NCI-H748 (cell line): ENCODE measurements at regions not wholly inside any gene's neighbourhood (a gene's known extent, or its start where the extent isn't known, plus 50 kb on each side); places are given as distances from the start of the nearest gene placed in this dataset.

ENCODE experiments used
- DNase-seq: peaks from one replicate; lab custom pipeline; 2025; ENCODE audit not compliant: unreplicated experiment; lab: John Stamatoyannopoulos, UW

DNA sequence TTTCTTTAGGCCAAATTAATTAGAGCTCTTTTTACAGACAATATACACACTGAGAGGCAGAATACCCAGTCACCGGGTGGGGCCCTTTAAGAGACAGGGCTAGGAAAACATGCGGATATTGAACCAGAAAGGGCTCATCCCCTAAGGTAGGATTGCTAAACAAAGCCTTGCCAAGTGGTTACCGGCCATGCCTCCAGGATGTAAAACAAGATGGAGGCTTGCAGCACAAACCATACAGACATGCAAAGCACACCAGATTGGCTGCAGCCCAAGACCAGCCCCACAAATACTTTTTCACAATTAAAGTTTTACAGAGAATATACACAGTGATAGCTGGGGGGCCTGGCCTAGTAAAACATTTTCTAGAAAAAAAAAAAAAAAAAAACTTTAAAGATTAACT is 210.0 kb downstream of the KLHL4 start:
- DNase-seq, result peak; percentile 88

GRCh38 chrX:87728024-87728423 is 210.4 kb downstream of the KLHL4 start:
- DNase-seq, result peak; percentile 79

DNA sequence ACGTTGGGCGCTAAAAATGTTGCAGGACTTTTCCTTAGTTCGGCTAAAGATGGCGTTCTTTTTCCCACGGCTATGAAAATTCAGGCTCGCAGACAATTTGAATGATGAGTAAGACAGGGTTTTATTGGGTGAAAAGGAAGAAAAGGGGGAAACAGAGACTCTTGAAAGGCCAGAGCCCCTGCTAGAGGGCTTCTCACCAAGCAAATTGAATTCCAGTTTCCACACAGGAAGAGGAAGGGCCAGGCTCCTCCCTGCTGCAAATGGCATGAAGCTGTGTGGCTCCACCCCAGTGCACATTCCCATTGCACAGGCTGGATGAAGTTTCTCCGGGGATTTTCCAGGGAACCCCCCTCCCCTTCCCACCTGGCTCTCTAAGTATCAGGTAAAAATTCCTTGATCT is 210.9 kb downstream of the KLHL4 start:
- DNase-seq, result peak; percentile 86

GRCh38 chrX:87732133-87732532 is 214.5 kb downstream of the KLHL4 start:
- no peak for DNase-seq

DNA sequence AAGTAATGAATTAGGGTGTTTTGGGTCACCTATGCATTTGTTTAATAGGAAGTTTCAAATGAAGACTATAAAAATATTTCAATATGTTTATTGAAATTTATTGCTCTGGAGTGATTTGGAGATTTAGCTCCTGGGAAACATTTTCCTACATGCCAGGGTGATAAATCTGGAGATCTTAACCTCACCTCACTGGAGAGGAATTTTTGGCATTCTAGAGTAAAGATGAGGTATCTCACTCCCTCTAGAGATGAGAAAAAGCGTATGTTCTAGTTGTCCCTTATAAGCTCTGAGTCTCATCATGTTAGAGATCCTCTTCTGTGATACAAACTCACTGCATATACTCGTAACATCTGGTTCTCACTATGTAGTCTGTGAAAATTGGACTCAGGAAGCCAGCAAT is 219.0 kb downstream of the KLHL4 start:
- DNase-seq, result no peak

- DNase-seq, result no peak
These were observed 226.8 kb downstream of the KLHL4 start for GRCh38 chrX:87744391-87744790.

DNA sequence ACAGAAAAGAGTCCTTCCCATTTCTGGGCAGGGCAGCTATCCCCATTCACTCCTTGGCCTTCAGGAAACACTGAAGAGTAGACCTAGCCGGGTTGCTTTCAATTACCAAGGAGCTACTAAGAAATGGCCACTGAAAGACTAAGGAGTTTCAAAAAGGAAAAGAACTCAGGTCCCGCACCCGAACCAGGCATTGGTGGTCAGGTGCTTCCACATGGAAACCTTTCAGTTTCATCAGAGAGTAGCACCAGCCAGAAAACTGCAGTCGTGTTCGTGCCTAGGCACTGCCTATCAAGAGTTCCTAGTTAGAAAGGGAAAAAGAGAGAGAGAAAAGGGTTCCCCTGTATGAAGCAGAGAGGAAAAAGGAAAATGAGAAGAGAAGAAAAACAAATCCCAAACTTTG is 237.9 kb downstream of the KLHL4 start:
- no peak for DNase-seq

DNA sequence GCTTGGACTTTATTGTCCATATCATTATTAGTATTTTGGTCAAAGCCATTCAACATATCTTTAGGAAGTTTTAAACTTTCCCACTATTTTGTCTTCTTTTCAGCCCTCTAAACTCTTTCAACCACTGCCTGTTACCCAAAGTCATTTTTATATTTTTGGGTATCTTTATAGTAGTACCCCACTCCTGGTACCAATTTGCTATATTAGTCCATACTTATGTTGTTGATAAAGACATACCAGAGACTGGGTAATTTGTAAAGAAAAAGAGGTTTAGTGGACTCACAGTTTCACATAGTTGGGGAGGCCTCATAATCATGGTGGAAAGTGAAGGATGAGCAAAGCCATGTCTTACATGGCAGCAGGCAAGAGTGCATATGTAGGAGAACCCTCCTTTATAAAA is 271.4 kb downstream of the KLHL4 start:
- DNase-seq, result no peak

- no peak for DNase-seq
These were observed 280.4 kb downstream of the KLHL4 start for GRCh38 chrX:87798039-87798438.

DNA sequence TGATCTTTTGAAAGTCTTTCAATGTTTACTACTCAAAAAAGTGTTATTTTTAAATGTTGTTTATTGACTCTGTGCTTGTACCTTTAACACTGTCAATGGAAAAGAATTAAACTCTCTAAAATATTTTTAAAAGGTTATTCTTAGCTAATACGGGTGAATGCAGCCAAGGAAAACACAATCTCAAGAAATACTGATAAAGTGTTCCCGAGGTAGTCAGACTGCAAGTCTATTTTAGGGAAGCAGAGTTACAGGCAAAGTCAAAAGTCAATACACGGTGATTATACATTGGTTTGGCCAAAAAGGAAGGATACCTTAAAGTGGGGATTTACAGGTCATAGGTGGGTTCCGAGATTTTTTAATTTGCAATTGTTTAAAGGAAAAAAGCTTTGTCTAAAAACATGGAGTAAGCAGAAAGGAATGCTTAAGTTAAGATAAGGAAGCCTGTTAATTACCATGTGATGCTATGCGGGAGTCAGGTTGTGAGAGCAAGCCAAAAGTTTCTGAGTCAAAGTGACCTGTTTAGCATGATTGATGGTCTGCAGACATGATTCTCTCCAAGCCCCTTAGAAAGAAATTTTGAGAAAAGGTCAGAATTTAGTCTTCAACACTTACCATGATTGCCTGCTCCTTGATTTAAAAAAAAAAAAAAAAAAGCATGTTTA is 288.4 kb downstream of the KLHL4 start:
- no peak for DNase-seq

DNA sequence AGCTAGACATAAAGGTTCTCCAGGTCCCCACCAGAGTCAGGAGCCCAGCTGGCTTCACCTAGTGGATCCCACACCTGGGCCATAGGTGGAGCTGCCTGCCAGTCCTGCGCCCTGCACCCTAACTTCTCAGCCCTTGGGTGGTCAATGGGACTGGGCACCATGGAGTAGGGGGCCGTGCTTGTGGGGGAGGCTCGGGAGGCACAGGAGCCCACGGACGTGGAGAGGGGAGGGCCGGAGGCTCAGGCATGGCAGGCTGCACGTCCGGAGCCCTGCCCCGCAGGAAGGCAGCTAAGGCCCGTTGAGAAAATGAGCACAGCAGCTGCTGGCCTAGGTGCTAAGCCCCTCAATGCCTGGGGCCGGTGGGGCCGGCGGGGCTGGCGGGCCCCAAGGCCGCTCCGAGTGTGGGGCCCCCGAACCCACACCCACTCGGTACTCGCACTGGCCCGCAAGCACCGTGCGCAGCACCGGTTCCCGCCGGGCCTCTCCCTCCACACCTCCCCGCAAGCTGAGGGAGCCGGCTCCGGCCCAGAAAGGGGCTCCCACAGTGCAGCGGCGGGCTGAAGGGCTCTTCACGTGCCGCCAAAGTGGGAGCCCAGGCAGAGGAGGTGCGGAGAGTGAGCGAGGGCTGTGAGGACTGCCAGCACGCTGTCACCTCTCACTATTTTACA is 291.1 kb downstream of the KLHL4 start:
- DNase-seq, result no peak

GRCh38 chrX:87813566-87813965 is 296.0 kb downstream of the KLHL4 start:
- no peak for DNase-seq

DNA sequence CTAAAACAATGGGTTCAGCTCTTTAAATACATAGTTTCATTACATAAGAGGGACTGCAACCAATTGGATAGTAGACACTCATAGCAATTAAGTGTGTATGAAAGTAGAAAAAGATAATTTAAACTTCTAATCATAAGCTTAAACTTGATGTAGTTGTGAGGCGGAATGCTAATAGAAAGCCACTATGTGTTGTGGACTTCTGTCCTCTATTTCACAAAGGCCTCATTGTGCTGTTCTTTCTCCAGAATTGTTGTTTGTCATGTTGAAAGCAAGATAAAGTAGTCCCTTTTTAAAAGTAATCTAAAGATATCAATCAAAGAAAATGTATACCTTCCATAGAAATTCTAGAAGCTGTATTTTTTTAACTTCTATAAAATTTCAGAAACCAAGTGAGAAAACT is 329.4 kb downstream of the KLHL4 start:
- DNase-seq, result no peak

GRCh38 chrX:87873347-87873941 is 355.8 kb downstream of the KLHL4 start:
- peak; percentile 6 for DNase-seq

GRCh38 chrX:87874043-87874442 is 356.4 kb downstream of the KLHL4 start:
- no peak for DNase-seq

GRCh38 chrX:87878926-87879325 is 361.3 kb downstream of the KLHL4 start:
- DNase-seq, result no peak

GRCh38 chrX:87890437-87890836 is 372.8 kb downstream of the KLHL4 start:
- no peak for DNase-seq

DNA sequence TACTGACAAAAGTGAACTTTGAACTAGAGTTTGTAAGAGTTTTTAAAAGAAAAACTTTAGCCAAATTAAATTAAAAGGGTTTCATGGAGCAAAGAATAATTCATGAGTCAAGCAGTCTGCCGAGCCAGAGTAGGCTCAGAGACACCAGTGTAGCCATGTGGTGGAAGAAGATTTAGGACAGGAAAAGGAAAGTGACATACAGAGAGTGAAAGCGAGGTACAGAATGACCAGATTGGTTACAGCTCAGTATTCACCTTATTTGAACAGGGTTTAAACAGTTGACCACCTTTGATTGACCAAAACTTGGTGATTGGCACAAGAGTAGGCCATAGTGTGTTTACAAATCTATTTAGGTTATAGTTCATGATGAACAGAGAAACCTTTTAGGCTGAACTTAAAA is 377.8 kb downstream of the KLHL4 start:
- DNase-seq, result no peak

- DNase-seq, result no peak
These were observed 378.5 kb downstream of the KLHL4 start for GRCh38 chrX:87896057-87896456.

- peak; percentile 1 for DNase-seq
These were observed 382.8 kb downstream of the KLHL4 start for GRCh38 chrX:87900320-87900908.

DNA sequence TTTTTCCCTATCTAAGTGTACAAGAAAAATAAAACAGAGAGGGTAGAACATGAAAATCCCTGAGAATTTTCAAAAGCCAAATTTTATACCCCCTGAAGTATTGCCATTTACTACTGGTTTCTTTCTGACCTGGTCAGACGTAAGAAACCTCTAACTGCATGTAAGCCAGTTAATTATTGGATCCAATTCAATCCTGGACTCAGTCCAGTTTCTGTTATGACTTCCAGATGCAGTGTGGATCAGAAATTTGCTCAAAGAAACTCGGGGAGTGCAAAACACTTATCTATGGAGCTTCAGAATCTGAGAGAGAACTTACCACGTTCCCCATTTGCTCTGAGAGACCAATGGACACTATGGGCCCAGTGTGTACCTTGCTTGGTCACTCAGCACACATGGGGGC is 383.5 kb downstream of the KLHL4 start:
- DNase-seq, result no peak

DNA sequence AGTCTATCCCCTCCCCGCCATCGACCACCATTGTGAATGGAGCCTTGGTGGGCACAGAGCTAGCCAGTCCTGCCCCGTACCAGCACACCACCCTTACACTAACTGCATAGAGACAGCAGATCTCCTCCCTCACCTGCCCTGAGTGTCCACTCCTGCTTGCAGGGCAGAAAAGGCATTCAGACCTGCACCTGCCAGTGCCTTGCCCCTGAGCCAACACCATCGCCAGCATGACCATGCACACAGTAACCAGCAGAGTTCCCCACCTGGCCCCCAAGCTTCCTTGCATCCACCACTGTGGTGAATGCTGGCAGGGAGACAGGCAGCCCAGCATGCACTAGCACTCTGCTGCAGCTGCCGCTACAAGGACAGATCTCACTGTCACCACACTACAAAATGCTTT is 397.1 kb downstream of the KLHL4 start:
- DNase-seq, result no peak
